Astrocyte of the spinal cord (primary cell): ENCODE measurements at regions not wholly inside any gene's neighbourhood (a gene's known extent, or its start where the extent isn't known, plus 50 kb on each side); places are given as distances from the start of the nearest gene placed in this dataset.
"Not testable (repeated sequence)": the region's sequence is repeated elsewhere in the genome, so short reads cannot be mapped to it uniquely, and the experiment has no call there.

Experiments used
- DNase-seq: peaks from one replicate; pipeline ENCODE4 v3.0.0; 2011; ENCODE audit warnings: low read depth, low spot score
- H3K4me3 ChIP-seq: 2 replicates; pipeline ENCODE4 v1.5.1; 2011; ENCODE audit warnings: low read depth, mild to moderate bottlenecking, low read length, moderate library complexity
- CTCF ChIP-seq: IDR thresholded peaks from 2 replicates; pipeline ENCODE4 v1.5.1; 2012; ENCODE audit warnings: low read depth, mild to moderate bottlenecking, low read length, inconsistent platforms
- in situ Hi-C: cut with HindIII; loops from 2 replicates; pipeline ENCODE4 v1.10.0; 2017; ENCODE audit warnings: low sequenced_read_pairs

DNA sequence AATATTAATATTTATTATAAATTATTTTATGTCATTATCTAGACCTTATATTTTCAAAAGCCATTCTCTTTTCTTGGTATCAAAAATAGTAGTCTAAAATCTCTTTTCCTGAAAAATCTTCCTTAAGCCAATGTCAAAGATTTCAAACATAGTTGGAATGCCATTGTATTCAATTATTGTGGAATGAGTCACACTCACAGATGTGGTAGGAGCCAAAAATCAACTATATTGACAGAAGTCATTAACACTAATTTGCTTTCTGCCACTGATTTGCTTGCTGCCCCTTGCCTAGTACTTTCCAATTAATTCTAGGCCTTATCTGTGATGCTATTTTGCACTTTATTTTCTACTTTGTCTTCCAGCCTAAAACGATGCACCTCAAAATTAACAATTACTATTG is 1326.3 kb upstream of the GJE1 start:
- no peak for TF ChIP-seq CTCF
- DNase-seq = no peak
- in situ Hi-C loops = no loop called here
- H3K4me3 ChIP-seq = no peak overlapping the region

GRCh38 chr6:140794544-140794943 is 1338.2 kb upstream of the GJE1 start:
- TF ChIP-seq CTCF = no peak
- H3K4me3 ChIP-seq = no peak overlapping the region
- in situ Hi-C loops = no loop called here
- DNase-seq = no peak

GRCh38 chr6:140790109-140790508 is 1342.6 kb upstream of the GJE1 start:
- H3K4me3 ChIP-seq = no peak overlapping the region
- no peak for TF ChIP-seq CTCF
- no peak for DNase-seq
- in situ Hi-C loops = no loop called here

- no peak for DNase-seq
- in situ Hi-C loops = no loop called here
- no peak overlapping the region for H3K4me3 ChIP-seq
- TF ChIP-seq CTCF = no peak
These were observed 1343.3 kb upstream of the GJE1 start for GRCh38 chr6:140789466-140789865.

DNA sequence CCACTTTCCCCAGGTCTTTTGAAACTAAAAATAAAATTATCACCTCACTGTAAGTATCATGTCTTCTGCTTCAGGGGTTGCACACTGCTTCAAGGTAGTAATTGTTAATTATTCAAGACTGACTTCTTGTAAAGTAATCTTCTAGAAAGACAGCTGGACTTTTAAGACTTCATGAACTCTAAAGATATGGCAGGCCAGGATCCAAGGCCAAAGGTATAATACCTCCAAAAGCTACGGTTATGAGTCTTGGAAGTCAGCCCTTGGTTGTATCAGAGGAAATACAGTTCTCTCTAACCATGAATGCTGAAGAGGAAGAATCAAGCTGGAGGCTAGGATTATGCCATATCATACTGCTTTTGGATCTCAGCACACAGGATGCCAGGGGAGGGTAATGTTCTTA is 1346.8 kb upstream of the GJE1 start:
- in situ Hi-C loops = no loop called here
- no peak for TF ChIP-seq CTCF
- H3K4me3 ChIP-seq = no peak overlapping the region
- no peak for DNase-seq

DNA sequence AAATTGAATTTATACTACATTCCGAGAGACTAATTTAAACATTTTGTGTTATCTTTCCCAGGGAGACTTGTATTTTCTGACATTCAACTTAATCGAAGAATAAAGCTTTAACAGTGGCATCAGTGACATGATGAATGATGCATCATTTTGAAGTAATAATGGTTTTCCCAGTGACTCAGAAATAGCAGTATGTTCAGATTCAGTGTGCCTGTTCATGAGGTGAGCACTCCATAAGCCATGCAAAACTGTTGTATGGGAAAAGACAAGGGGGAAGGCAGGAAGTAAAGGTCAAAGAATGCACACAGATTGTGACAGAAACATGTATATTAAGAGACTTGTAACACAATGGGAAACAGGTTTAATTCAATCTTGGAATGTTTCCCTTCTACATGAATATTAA is 1348.2 kb upstream of the GJE1 start:
- H3K4me3 ChIP-seq = no peak overlapping the region
- no peak for DNase-seq
- TF ChIP-seq CTCF = no peak
- in situ Hi-C loops = no loop called here

DNA sequence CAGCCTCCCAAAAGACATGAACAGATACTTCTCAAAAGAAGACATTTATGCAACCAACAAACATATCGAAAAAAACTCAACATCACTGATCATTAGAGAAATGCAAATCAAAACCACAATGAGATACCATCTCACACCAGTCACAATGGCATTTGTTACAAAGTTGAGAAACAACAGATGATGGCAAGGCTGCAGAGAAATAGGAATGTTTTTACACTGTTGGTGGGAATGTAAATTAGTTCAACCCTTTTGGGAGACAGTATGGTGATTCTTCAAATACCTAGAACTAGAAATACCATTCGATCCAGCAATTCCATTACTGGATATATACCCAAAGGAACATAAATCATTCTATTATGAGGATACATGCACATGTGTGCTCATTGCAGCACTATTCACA is 1349.2 kb upstream of the GJE1 start:
- DNase-seq, H3K4me3 ChIP-seq, in situ Hi-C loops: not testable (repeated sequence)
